ENCODE measurements at regions not wholly inside any gene's neighbourhood (a gene's known extent, or its start where the extent isn't known, plus 50 kb on each side); places are given as distances from the start of the nearest gene placed in this dataset.

GRCh38 chr3:1843111-1843510 lies 255.6 kb upstream of the CNTN4 start:
- WGBS, 4 donors = 56 to 84% (median 74%) methylated on average over 6 of the region's 6 CpGs
- TF ChIP-seq CTCF (IDR thresholded peaks at IDR 0.05) (no peak), POLR2A (IDR thresholded peaks at IDR 0.05) (no peak)
- DNase-seq = no peak
- Histone ChIP-seq H3K4me1 (replicated peaks in 1 of 2) (no peaks in the 10 kb centered on the region), H3K27ac (no peak overlapping the region), H3K4me3 (no peak overlapping the region), H3K36me3 (replicated peaks in 1 of 2) (no peaks in the 10 kb centered on the region), H3K9me3 (replicated peaks in 1 of 3) (no peaks in the 10 kb centered on the region), H3K27me3 (no peaks in the 10 kb centered on the region)
- intact Hi-C loops (cut with DNase I) = no loop called here

GRCh38 chr3:1847571-1847970 lies 251.1 kb upstream of the CNTN4 start:
- no peak for TF ChIP-seq CTCF (IDR thresholded peaks at IDR 0.05)
- 76 to 84% (median 82%) methylated on average over 3 of the region's 3 CpGs for WGBS, 4 donors
- no peak for DNase-seq
- Histone ChIP-seq H3K9me3 (replicated peaks in 1 of 3) (no peaks in the 10 kb centered on the region), H3K27ac (no peak overlapping the region), H3K36me3 (replicated peaks in 1 of 2) (no peaks in the 10 kb centered on the region), H3K27me3 (no peaks in the 10 kb centered on the region), H3K4me3 (no peak overlapping the region), H3K4me1 (replicated peaks in 1 of 2) (no peaks in the 10 kb centered on the region)
- intact Hi-C loops (cut with DNase I) = no loop called here

- no peaks in the 10 kb centered on the region for H3K4me1 ChIP-seq (replicated peaks in 1 of 2)
- H3K9me3 ChIP-seq (replicated peaks in 1 of 3) = no peaks in the 10 kb centered on the region
- no peak overlapping the region for H3K4me3 ChIP-seq
- TF ChIP-seq POLR2A (IDR thresholded peaks at IDR 0.05) = no peak
- no peak for TF ChIP-seq CTCF (IDR thresholded peaks at IDR 0.05)
- no peaks in the 10 kb centered on the region for H3K27me3 ChIP-seq
- intact Hi-C loops (cut with DNase I) = no loop called here
- DNase-seq = peak in 1 of 7 donors; percentile 1
- WGBS, 4 donors = 23 to 27% (median 25%) methylated on average over 2 of the region's 2 CpGs
- H3K27ac ChIP-seq = no peak overlapping the region
- H3K36me3 ChIP-seq (replicated peaks in 1 of 2) = no peaks in the 10 kb centered on the region
Measured at GRCh38 chr3:1848935-1849334, 249.7 kb upstream of the CNTN4 start.

GRCh38 chr3:1852950-1853349 lies 245.7 kb upstream of the CNTN4 start:
- H3K4me1 ChIP-seq (replicated peaks in 1 of 2) = no peaks in the 10 kb centered on the region
- H3K27ac ChIP-seq = no peak overlapping the region
- no peaks in the 10 kb centered on the region for H3K9me3 ChIP-seq (replicated peaks in 1 of 3)
- no peaks in the 10 kb centered on the region for H3K27me3 ChIP-seq
- intact Hi-C loops (cut with DNase I) = no loop called here
- TF ChIP-seq POLR2A (IDR thresholded peaks at IDR 0.05) (no peak), CTCF (IDR thresholded peaks at IDR 0.05) (no peak)
- H3K36me3 ChIP-seq (replicated peaks in 1 of 2) = no peaks in the 10 kb centered on the region
- H3K4me3 ChIP-seq = no peak overlapping the region
- WGBS, 4 donors = 54 to 80% (median 71%) methylated on average over 2 of the region's 2 CpGs
- DNase-seq = no peak

Data from adrenal gland (tissue), 9 donors.